ENCODE measurements at regions not wholly inside any gene's neighbourhood (a gene's known extent, or its start where the extent isn't known, plus 50 kb on each side); places are given as distances from the start of the nearest gene placed in this dataset.

DNA sequence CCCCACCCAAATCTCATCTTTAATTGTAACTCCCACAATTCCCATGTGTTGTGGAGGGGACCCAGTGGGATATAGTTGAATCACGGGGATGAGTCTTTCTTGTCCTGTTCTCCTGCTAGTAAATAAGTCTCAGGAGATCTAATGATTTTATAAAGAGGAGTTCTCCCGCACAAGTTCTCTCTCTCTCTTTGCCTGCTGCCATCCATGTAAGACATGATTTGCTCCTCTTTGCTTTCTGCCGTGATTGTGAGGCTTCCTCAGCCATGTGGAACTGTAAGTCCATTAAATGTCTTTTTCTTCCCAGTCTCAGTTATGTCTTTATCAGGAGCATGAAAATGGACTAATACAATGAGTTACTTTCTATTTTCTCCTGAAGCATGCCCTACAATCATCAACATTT lies 1158.5 kb downstream of the CDH18 start:
- no peak for DNase-seq

DNA sequence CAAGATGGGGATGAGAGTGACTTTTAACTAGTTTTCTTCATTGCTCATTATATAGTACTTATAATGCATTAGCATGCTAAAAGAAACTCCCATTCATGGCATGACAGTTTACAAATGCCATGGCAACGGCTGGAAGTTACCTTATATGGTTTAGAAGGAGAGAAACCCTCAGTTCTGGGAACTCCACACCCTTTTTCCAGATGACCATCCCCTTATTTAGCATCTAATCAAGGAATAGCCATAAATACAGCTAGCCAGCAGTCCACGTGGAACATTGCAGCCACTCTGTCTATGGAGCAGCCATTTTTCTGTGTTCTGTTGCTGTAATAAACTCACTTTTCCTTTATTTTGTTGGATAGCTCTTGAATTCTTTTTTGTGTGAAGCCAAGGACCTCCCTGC lies 1137.8 kb downstream of the CDH18 start:
- DNase-seq: no peak

GRCh38 chr5:18872978-18873377 lies 1115.0 kb downstream of the CDH18 start:
- no peak for DNase-seq

- DNase-seq: no peak
Measured at GRCh38 chr5:18876565-18876964, 1111.4 kb downstream of the CDH18 start.

DNA sequence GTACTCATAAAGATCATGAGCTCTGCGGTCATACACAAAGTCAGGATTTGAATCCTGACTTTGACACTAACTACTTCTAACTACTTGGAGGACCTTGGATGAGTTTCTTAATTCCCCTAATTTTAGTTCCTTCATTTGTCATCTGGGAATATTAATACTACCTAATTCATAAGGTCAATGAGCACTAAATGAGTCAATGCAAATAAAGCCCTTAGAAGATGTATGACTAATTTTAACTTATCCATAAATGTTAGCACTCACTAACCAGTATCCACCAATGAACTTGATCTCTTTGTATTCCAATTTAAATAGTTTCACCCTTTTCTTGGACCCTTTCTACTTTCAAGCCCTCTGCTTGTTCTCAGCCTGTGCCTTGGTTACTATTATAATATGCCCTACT lies 1106.4 kb downstream of the CDH18 start:
- DNase-seq: no peak

DNA sequence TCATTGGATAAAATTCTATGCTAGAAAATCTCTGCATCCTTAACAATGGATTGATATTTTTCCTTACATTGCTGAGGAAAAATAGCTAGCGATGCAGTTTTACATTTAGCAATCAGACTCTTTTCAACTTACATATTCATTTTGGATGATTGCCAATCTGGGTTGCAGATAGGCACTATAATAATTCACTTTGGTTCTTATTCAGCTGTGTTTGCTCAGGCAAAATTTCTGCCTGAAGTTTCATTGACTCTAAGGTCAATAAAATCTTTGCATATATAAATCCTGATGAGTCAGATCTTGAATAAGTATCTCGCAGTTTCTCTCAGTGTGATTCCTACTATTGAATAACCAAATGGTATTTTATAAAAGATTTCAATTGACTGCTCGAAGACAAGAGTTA lies 1105.8 kb downstream of the CDH18 start:
- DNase-seq: no peak

GRCh38 chr5:18888821-18889220 lies 1099.2 kb downstream of the CDH18 start:
- DNase-seq: no peak

- DNase-seq: no peak
Measured at GRCh38 chr5:18900644-18901043, 1087.4 kb downstream of the CDH18 start.

DNA sequence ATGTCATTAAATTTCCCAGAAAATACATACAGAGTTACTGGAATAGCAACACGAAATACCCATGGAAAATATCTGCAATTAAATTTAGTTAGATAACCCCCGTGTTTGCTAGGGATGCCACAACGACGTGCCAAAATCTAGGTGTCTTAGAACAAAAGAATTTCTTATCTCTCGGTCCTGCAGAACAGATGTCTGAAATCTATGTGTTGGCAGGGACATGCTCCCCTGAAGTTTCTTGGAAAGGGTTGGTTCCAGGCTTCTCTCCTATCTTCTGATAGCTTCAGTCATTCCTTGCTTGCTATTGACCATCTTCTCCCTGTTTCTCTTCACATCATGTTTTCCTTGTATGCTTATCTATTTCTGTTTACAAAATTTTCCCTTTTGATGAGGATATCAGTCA lies 1067.0 kb downstream of the CDH18 start:
- DNase-seq: no peak

GRCh38 chr5:18932081-18932480 lies 1055.9 kb downstream of the CDH18 start:
- DNase-seq: peak; percentile 1

GRCh38 chr5:18944771-18945170 lies 1043.2 kb downstream of the CDH18 start:
- no peak for DNase-seq

DNA sequence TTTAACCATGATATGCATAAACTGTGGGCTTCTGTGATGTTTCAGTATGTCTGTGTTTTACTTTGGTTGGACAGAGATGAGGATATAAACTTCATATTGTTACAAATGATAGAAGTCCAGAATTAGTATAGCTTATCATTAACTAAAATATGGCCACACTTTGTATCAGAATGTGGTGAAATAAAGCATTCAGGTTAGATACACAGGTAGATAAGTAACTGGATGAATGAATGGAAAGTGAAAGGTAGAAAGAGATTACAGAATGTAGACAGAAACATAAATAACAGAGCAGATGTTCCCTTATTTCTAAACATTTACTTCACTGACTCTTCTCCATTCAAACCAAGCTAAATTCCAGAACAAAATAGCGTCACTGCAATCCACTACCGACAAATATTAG lies 1033.8 kb downstream of the CDH18 start:
- no peak for DNase-seq

DNA sequence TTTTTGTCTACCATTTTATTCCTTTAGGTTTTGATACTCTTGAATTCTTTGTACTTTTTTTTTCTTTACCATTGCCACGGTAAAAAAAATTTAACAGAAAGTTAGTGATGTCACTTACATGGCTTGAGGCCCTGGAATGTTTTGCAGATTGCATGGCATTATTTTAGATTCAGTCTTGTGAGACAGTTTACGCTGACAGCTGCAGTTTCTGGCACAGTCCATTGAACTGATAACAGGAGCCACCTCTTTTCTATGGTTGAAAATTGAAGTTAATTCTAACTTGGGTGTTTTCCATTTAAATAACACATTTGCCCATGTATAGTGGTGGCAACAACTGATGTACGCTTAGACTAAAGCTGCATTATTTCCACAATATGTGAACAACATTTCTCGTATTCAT lies 1028.5 kb downstream of the CDH18 start:
- DNase-seq: no peak

- no peak for DNase-seq
Measured at GRCh38 chr5:18961234-18961633, 1026.8 kb downstream of the CDH18 start.

GRCh38 chr5:18965893-18966292 lies 1022.1 kb downstream of the CDH18 start:
- DNase-seq: no peak

GRCh38 chr5:18967637-18968036 lies 1020.4 kb downstream of the CDH18 start:
- no peak for DNase-seq

GRCh38 chr5:18968966-18969365 lies 1019.0 kb downstream of the CDH18 start:
- no peak for DNase-seq

- no peak for DNase-seq
Measured at GRCh38 chr5:18970000-18970399, 1018.0 kb downstream of the CDH18 start.

DNA sequence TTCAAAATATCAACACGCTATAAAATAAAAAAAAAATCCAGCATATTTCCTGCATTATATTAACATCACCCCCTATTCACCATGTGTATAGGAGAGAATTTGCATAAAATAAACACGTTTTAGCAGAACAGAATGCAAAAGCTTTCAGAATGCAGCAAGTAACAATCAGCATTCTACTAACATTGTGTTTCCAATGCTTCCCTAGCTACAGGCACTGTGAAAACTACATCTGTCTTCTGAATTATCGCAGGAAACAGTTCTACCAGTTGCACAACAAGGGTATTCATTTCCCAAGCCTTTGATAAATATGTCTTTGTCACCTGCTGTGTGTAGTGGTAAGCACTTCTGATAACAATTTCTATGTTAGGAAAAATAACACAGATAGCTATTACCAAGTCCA lies 1015.8 kb downstream of the CDH18 start:
- DNase-seq: no peak

DNA sequence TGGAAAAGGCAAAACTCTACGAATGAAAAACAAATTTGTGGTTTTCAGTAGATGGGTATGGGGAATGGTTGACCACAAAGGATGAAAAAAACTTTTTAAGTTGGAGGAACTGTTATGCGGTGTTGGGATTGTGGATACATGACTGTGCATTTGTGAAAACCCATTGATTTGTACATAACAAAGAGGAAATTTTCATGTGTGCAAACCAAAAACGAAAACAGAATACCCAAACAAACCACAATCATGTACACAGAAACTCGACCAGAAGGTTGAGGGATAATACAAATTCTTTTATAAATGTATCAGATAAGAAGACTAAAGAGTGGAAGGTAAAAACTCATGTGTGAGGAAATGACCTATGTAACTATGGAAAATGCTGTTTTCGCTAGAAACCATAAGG lies 1012.4 kb downstream of the CDH18 start:
- DNase-seq: no peak

GRCh38 chr5:18977880-18978279 lies 1010.1 kb downstream of the CDH18 start:
- DNase-seq: no peak

- no peak for DNase-seq
Measured at GRCh38 chr5:18984559-18985080, 1003.4 kb downstream of the CDH18 start.

GRCh38 chr5:18985171-18985758 lies 1002.7 kb downstream of the CDH18 start:
- no peak for DNase-seq

DNA sequence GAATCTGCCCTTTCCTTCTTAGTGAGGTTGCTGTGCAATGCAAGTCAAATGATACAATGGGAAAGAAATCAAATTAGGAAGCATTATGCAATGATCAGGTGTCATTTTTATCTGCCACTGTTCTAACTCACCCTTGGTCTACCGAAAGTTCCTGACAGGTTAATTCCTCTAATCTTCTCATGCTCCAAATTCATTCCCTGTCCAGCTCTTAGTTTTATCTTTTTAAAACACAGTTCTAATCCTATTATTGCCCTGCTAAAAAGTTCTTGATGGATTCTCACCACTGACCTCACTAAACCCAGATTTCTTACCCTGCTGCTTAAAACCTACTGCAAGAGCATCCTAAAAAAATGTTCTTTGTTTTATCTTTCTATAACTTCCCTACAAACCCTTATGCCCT lies 1000.9 kb downstream of the CDH18 start:
- no peak for DNase-seq

- no peak for DNase-seq
Measured at GRCh38 chr5:18990852-18991251, 997.1 kb downstream of the CDH18 start.

DNA sequence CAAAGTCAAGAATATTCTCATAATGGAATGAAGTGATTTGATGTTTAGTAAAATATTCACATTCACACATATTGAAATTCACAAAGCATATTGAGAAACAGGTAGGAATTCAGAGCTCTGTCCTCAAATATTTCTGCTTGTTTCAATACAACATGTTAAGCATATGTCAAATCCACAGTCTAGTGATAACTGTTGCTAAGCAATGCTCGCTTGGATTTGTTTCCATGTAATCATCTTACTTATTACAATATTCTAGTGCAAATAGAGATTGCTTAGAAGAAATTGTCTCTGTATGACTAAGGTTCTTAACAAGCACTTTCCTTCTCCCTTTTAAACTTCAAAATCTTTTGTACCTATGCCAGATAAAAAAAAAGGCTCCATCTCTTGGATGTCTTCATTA lies 995.7 kb downstream of the CDH18 start:
- no peak for DNase-seq
